M059J (cell line): ENCODE measurements at regions not wholly inside any gene's neighbourhood (a gene's known extent, or its start where the extent isn't known, plus 50 kb on each side); places are given as distances from the start of the nearest gene placed in this dataset.

Experiments
- DNase-seq: peaks from one replicate; pipeline ENCODE4 v3.0.0-alpha.2; 2012; ENCODE audit warnings: low read depth

GRCh38 chr14:76926521-76927251, 100.5 kb downstream of the LRRC74A start:
- DNase-seq, result no peak

- no peak for DNase-seq
Observed at GRCh38 chr14:76925097-76925441, 98.9 kb downstream of the LRRC74A start.

- DNase-seq, result peak; percentile 61
Observed at GRCh38 chr14:76924371-76925096, 98.3 kb downstream of the LRRC74A start.

- DNase-seq, result no peak
Observed at GRCh38 chr14:76923431-76924370, 97.5 kb downstream of the LRRC74A start.

GRCh38 chr14:76922584-76922983, 96.4 kb downstream of the LRRC74A start:
- DNase-seq, result no peak

GRCh38 chr14:76922092-76922491, 95.9 kb downstream of the LRRC74A start:
- no peak for DNase-seq

- DNase-seq, result no peak
Observed at GRCh38 chr14:76921088-76921399, 94.8 kb downstream of the LRRC74A start.

- DNase-seq, result no peak
Observed at GRCh38 chr14:76920331-76921087, 94.3 kb downstream of the LRRC74A start.

GRCh38 chr14:76919431-76920330, 93.5 kb downstream of the LRRC74A start:
- peak; percentile 87 for DNase-seq
